A673 (cell line): ENCODE measurements at regions not wholly inside any gene's neighbourhood (a gene's known extent, or its start where the extent isn't known, plus 50 kb on each side); places are given as distances from the start of the nearest gene placed in this dataset.

Source experiments
- BruUV-seq: library from RNA; stranded (reverse); fragments of 400-500 nt; replicated peaks from 2 replicates; lab custom pipeline; 2021; lab: Mats Ljungman, UMichigan
- CTCF ChIA-PET: fragments of 300-600 bp; sonication (Branson Sonifier 250); formaldehyde crosslinking; loops from one replicate; lab custom pipeline; 2022; ENCODE audit warnings: antibody characterized with exemption; lab: Charles Lee
- POLR2A ChIA-PET: fragments of 300-600 bp; sonication (Branson Sonifier 250); formaldehyde crosslinking; loops from one replicate; lab custom pipeline; 2022; ENCODE audit warnings: antibody characterized with exemption; ENCODE audit not compliant: low non-redundant PET; lab: Charles Lee
- DNase-seq: peaks from one replicate; pipeline ENCODE4 v3.0.0-alpha.2; 2015; ENCODE audit warnings: low spot score
- H3K27ac ChIP-seq: fragments of 200-600 bp; sonication (generic); 2 replicates; pipeline ENCODE4 v1.5.1; 2016; ENCODE audit warnings: mixed run types, low read depth, mild to moderate bottlenecking, mixed read lengths, antibody characterized with exemption, low read length; ENCODE audit not compliant: poor library complexity, severe bottlenecking
- H3K27me3 ChIP-seq: fragments of 200-600 bp; sonication (generic); replicated peaks from 2 replicates; pipeline ENCODE4 v1.6.1; 2017; ENCODE audit warnings: mixed run types, low read depth, mild to moderate bottlenecking, mixed read lengths, antibody characterized with exemption, low read length; ENCODE audit not compliant: insufficient read depth, poor library complexity
- H3K36me3 ChIP-seq: fragments of 200-600 bp; sonication (generic); 2 replicates; pipeline ENCODE4 v1.6.1; 2016; ENCODE audit warnings: mixed run types, mild to moderate bottlenecking, mixed read lengths, antibody characterized with exemption, low read length; ENCODE audit not compliant: insufficient read depth, poor library complexity, severe bottlenecking
- H3K4me1 ChIP-seq: fragments of 200-600 bp; sonication (generic); 2 replicates; pipeline ENCODE4 v1.6.1; 2017; ENCODE audit warnings: mixed run types, mild to moderate bottlenecking, mixed read lengths, antibody characterized with exemption, low read length; ENCODE audit not compliant: insufficient read depth, poor library complexity, severe bottlenecking
- H3K4me3 ChIP-seq: fragments of 200-600 bp; sonication (generic); 2 replicates; pipeline ENCODE4 v1.5.1; 2016; ENCODE audit warnings: low read depth, mixed run types, mild to moderate bottlenecking, mixed read lengths, low read length; ENCODE audit not compliant: poor library complexity, severe bottlenecking
- H3K9me3 ChIP-seq: fragments of 200-600 bp; sonication (generic); 2 replicates; pipeline ENCODE4 v1.6.1; 2016; ENCODE audit warnings: mixed run types, low read depth, mild to moderate bottlenecking, mixed read lengths, antibody characterized with exemption, low read length; ENCODE audit not compliant: poor library complexity, severe bottlenecking
- EZH2 ChIP-seq: fragments of 200-600 bp; sonication (generic); IDR thresholded peaks from 2 replicates; pipeline ENCODE4 v1.6.1; 2017; ENCODE audit warnings: borderline replicate concordance, low read depth, mild to moderate bottlenecking, mixed read lengths, antibody characterized with exemption, low read length; ENCODE audit not compliant: poor library complexity, severe bottlenecking
- intact Hi-C: fragments of 100-400 bp; cut with micrococcal nuclease; formaldehyde crosslinking; loops from one replicate; pipeline ENCODE4 v1.10.0; 2022; ENCODE audit not compliant: unreplicated experiment
- TF ChIP-seq, protein P1 (sequence below): fragments of 300-800, 200-600 bp; sonication (generic); conservative IDR thresholded peaks from 2 replicates; pipeline ENCODE4 v1.5.1; 2017; ENCODE audit warnings: low read depth, mild to moderate bottlenecking, antibody characterized with exemption, low read length, moderate library complexity, mixed read lengths

DNA sequence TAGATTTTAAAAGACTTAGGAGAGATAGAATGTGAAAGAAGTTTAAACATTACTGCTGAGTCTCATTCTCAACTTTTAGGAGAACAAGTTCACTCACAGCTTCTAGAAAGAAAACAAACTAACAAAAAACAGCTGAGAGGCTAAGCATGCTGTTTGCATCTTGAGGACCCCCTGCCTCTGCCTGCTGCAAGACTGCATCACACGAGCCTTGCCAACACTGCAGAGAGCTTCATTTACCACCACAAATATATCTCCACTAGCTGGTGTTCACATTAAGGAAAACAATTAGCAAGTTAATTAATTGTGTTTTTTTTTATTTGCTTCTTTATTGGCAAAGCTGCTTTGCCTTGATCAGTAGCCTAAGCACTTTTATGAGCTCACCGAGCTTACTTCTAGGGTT is 336.6 kb upstream of the KIAA1217 start:
- TF ChIP-seq, protein P1, sequence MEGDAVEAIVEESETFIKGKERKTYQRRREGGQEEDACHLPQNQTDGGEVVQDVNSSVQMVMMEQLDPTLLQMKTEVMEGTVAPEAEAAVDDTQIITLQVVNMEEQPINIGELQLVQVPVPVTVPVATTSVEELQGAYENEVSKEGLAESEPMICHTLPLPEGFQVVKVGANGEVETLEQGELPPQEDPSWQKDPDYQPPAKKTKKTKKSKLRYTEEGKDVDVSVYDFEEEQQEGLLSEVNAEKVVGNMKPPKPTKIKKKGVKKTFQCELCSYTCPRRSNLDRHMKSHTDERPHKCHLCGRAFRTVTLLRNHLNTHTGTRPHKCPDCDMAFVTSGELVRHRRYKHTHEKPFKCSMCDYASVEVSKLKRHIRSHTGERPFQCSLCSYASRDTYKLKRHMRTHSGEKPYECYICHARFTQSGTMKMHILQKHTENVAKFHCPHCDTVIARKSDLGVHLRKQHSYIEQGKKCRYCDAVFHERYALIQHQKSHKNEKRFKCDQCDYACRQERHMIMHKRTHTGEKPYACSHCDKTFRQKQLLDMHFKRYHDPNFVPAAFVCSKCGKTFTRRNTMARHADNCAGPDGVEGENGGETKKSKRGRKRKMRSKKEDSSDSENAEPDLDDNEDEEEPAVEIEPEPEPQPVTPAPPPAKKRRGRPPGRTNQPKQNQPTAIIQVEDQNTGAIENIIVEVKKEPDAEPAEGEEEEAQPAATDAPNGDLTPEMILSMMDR, result no peak
- TF ChIP-seq EZH2, result no peak
- Histone ChIP-seq H3K27me3 (no peaks in the 10 kb centered on the region), H3K4me3 (no peak overlapping the region), H3K4me1 (no peaks in the 10 kb centered on the region), H3K36me3 (no peaks in the 10 kb centered on the region), H3K9me3 (no peaks in the 10 kb centered on the region), H3K27ac (no peak overlapping the region)
- ChIA-PET POLR2A (no interaction called here), CTCF (no interaction called here)
- no peak for DNase-seq
- no TSS peak for BruUV-seq
- intact Hi-C loops, result no loop called here

DNA sequence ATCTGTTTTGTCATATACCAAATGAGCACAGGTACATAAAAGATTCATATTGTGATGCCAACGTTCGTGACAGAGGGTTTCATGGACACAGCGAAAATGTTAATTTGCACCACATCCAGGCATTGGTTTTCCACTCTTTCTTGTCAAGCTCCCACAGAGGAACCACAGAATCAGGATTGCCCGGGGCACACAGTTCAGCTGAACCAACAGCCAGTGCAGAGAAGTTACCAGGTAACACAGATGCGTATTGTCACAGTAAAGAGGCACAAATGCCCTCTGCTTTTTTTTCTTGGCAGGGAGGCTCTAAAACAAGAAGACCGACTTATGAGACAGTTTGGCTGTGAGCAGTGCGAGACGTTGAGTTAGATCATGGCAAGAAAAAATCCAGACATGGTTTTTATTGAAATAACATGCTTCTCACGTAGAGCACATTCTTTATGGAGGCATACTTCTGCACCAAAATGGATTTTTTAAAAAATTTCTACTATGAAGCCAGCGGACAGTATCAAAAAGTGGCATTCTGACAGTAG is 331.1 kb upstream of the KIAA1217 start:
- Histone ChIP-seq H3K4me3 (no peak overlapping the region), H3K9me3 (no peaks in the 10 kb centered on the region), H3K27me3 (peaks cover 11% of the 10 kb centered on the region), H3K36me3 (no peaks in the 10 kb centered on the region), H3K27ac (no peak overlapping the region), H3K4me1 (no peaks in the 10 kb centered on the region)
- TF ChIP-seq, protein P1, result no peak
- TF ChIP-seq EZH2, result no peak
- CTCF ChIA-PET, result no interaction called here
- intact Hi-C loops, result no loop called here
- POLR2A ChIA-PET, result no interaction called here
- BruUV-seq, result no TSS peak
- no peak for DNase-seq

DNA sequence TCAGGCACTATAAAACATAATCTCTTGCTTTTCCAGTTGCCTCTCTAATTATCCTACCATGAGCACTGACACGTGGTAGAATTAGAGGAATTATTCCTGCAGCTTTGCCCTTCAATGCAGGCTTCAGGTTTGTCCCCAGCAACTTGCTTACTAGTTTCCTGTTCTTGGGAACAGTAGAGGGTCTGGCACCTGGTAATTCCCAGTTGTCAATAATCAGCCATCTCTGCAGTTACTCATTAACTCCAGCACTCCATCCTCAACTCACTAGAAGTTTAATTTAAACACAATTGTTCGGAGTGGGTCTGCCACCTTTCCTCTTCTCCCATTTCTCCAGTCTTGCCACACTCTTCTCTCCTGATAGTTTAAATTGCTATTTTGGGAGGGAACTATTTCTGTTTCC is 324.3 kb upstream of the KIAA1217 start:
- BruUV-seq, result no TSS peak
- intact Hi-C loops, result no loop called here
- Histone ChIP-seq H3K27me3 (peaks cover 14% of the 10 kb centered on the region), H3K27ac (no peak overlapping the region), H3K36me3 (no peaks in the 10 kb centered on the region), H3K9me3 (no peaks in the 10 kb centered on the region), H3K4me3 (no peak overlapping the region), H3K4me1 (no peaks in the 10 kb centered on the region)
- CTCF ChIA-PET, result no interaction called here
- DNase-seq, result no peak
- no peak for TF ChIP-seq EZH2
- TF ChIP-seq, protein P1, result no peak
- POLR2A ChIA-PET, result no interaction called here
